ENCODE measurements at regions not wholly inside any gene's neighbourhood (a gene's known extent, or its start where the extent isn't known, plus 50 kb on each side); places are given as distances from the start of the nearest gene placed in this dataset.

DNA sequence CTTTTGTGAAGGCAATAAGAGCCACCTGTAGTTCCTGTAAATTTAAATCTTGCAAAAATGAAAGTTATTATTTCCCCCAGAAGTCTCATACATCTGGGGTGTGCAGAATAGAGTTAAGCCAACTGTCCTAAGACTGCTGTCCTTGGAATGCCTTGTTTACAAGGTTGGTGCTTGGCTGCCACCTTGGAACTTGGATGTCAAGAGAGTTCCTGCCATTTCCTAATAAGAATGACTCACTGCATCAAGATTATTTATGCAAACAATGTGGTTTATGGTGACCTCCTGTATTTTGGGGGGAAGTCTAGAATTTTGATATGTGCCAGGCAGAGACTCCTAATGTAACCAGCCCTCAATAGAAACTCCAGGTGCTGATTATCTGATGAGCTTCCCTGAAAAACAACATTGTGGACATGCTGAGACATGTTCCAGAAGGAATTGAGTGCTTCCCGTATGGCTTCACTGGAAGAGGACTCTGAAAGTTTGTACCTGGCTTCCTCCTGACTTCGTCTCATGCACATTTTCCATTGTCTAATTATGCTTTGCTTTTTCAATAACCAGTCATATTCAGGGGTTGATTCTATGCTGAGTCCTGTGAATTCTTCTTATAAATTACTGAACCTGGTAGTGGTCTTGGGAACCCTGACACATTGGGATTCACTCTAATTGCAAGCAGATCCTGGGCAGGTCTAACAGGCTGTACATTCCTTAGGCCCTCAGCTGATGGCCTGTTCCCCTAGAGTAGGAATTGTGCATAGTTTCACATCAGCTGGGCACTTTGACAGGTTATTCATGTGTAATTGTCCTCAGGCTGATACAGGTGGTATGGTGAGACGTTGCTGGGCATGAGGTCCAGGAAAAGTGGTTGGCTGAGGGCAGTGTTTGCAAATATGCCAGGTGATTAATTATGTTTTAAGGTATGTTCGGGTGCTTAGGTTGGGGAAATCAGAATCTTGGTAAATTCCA is 1370.7 kb upstream of the TMEM132C start:
- TF ChIP-seq, protein P1, sequence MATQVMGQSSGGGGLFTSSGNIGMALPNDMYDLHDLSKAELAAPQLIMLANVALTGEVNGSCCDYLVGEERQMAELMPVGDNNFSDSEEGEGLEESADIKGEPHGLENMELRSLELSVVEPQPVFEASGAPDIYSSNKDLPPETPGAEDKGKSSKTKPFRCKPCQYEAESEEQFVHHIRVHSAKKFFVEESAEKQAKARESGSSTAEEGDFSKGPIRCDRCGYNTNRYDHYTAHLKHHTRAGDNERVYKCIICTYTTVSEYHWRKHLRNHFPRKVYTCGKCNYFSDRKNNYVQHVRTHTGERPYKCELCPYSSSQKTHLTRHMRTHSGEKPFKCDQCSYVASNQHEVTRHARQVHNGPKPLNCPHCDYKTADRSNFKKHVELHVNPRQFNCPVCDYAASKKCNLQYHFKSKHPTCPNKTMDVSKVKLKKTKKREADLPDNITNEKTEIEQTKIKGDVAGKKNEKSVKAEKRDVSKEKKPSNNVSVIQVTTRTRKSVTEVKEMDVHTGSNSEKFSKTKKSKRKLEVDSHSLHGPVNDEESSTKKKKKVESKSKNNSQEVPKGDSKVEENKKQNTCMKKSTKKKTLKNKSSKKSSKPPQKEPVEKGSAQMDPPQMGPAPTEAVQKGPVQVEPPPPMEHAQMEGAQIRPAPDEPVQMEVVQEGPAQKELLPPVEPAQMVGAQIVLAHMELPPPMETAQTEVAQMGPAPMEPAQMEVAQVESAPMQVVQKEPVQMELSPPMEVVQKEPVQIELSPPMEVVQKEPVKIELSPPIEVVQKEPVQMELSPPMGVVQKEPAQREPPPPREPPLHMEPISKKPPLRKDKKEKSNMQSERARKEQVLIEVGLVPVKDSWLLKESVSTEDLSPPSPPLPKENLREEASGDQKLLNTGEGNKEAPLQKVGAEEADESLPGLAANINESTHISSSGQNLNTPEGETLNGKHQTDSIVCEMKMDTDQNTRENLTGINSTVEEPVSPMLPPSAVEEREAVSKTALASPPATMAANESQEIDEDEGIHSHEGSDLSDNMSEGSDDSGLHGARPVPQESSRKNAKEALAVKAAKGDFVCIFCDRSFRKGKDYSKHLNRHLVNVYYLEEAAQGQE (IDR thresholded peaks at IDR 0.05; ENCODE audit: unreplicated experiment): no peak
- TF ChIP-seq, protein P2, sequence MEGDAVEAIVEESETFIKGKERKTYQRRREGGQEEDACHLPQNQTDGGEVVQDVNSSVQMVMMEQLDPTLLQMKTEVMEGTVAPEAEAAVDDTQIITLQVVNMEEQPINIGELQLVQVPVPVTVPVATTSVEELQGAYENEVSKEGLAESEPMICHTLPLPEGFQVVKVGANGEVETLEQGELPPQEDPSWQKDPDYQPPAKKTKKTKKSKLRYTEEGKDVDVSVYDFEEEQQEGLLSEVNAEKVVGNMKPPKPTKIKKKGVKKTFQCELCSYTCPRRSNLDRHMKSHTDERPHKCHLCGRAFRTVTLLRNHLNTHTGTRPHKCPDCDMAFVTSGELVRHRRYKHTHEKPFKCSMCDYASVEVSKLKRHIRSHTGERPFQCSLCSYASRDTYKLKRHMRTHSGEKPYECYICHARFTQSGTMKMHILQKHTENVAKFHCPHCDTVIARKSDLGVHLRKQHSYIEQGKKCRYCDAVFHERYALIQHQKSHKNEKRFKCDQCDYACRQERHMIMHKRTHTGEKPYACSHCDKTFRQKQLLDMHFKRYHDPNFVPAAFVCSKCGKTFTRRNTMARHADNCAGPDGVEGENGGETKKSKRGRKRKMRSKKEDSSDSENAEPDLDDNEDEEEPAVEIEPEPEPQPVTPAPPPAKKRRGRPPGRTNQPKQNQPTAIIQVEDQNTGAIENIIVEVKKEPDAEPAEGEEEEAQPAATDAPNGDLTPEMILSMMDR (conservative IDR thresholded peaks at IDR 0.05; ENCODE audit: low read depth in 2 of 2): no peak
- TF ChIP-seq EZH2 (IDR thresholded peaks at IDR 0.05; ENCODE audit: low read depth, unreplicated experiment) (no peak), POLR2AphosphoS5 (IDR thresholded peaks at IDR 0.05; ENCODE audit: low read depth) (no peak), NANOG (IDR thresholded peaks at IDR 0.05; ENCODE audit: borderline replicate concordance) (no peak), JUNB (IDR thresholded peaks at IDR 0.05; ENCODE audit: unreplicated experiment) (no peak), CREB1 (CRISPR knock-in tag; IDR thresholded peaks at IDR 0.05; ENCODE audit: low read depth) (no peak), ZNF114 (CRISPR knock-in tag; IDR thresholded peaks at IDR 0.05) (no peak), EZH2phosphoT487 (IDR thresholded peaks at IDR 0.05; ENCODE audit: unreplicated experiment) (no peak)
